ENCODE measurements at regions not wholly inside any gene's neighbourhood (a gene's known extent, or its start where the extent isn't known, plus 50 kb on each side); places are given as distances from the start of the nearest gene placed in this dataset.

GRCh38 chr19:30079200-30079599 lies 137.2 kb downstream of the URI1 start:
- Histone ChIP-seq H3K4me3 (ENCODE audit: insufficient read depth, low read depth, low read length) (no peak overlapping the region), H3K4me1 (ENCODE audit: control insufficient read depth, insufficient read depth, low read length) (no peaks in the 10 kb centered on the region)
- no CpG with 5 or more reads among the region's 4 CpGs for WGBS, 2 experiments (ENCODE audit: extremely low coverage in 2 of 2, insufficient read length in 1 of 2)

More at GRCh38 chr19:30079200-30079599, 137.2 kb downstream of the URI1 start:
- no TSS peak for BruUV-seq (replicated peaks)
- H3K18ac ChIP-seq (ENCODE audit: low read depth, low read length): no peak overlapping the region
- H3K56ac ChIP-seq (ENCODE audit: extremely low read depth, insufficient read depth, low read length): no peak overlapping the region
- no peak overlapping the region for H3K14ac ChIP-seq (replicated peaks; ENCODE audit: low read depth, low read length)
- H4K20me1 ChIP-seq (ENCODE audit: insufficient read depth, low read length): no peaks in the 10 kb centered on the region
- intact Hi-C loops (cut with micrococcal nuclease): no loop called here
- no peak overlapping the region for H4K8ac ChIP-seq (ENCODE audit: low read depth in 2 of 2, low read length in 2 of 2)
- ChIA-PET POLR2A (ENCODE audit: unreplicated experiment) (interaction anchor here (0.6 kb wide), 1 partner anchor 175 kb away, joined by 7 read pairs; no protein-coding TSS in a partner anchor), CTCF (interaction anchor here (0.6 kb wide), 1 partner anchor 21 kb away, joined by 9 read pairs; no protein-coding TSS in a partner anchor)
- DNase-seq (no peak), ATAC-seq (ENCODE audit: low read depth) (no peak)
- H3K36me3 ChIP-seq (ENCODE audit: control insufficient read depth, insufficient read depth, low read length): no peaks in the 10 kb centered on the region
- no peak overlapping the region for H2AFZ ChIP-seq (replicated peaks; ENCODE audit: low read length, poor library complexity)
- no peak overlapping the region for H3K4ac ChIP-seq (ENCODE audit: low read depth, low read length)
- no peak overlapping the region for H2AK9ac ChIP-seq (replicated peaks; ENCODE audit: low read depth, low read length, poor library complexity)
- H2BK15ac ChIP-seq (ENCODE audit: low read depth, low read length): no peak overlapping the region
- no peak overlapping the region for H3K4me2 ChIP-seq (ENCODE audit: low read depth, low read length)
- no peaks in the 10 kb centered on the region for H3K79me1 ChIP-seq (ENCODE audit: low read depth in 1 of 2, low read length in 2 of 2)
- no peak overlapping the region for H2AK5ac ChIP-seq (ENCODE audit: low read depth, low read length)
- H3K27me3 ChIP-seq (ENCODE audit: control insufficient read depth, insufficient read depth, low read length): no peaks in the 10 kb centered on the region
- dilution Hi-C loops (cut with HindIII; ENCODE audit: low sequenced_read_pairs, unreplicated experiment): no loop called here
- H2BK20ac ChIP-seq (ENCODE audit: low read depth, low read length): no peak overlapping the region
- H3K27ac ChIP-seq (ENCODE audit: insufficient read depth, low read length): no peak overlapping the region
- H2BK120ac ChIP-seq (ENCODE audit: low read depth, low read length): no peak overlapping the region
- no peak overlapping the region for H4K5ac ChIP-seq (ENCODE audit: low read depth, low read length)
- in situ Hi-C loops (cut with MboI; ENCODE audit: low sequenced_read_pairs): no loop called here
- TF ChIP-seq RFX5 (IDR thresholded peaks at IDR 0.05; ENCODE audit: low read depth, low read length): no peak
- TF ChIP-seq MAZ (IDR thresholded peaks at IDR 0.05; ENCODE audit: borderline replicate concordance, low read depth, low read length): no peak
- TF ChIP-seq USF2 (IDR thresholded peaks at IDR 0.05; ENCODE audit: low read depth, low read length): no peak
- no peak for TF ChIP-seq CEBPB (IDR thresholded peaks at IDR 0.05; ENCODE audit: low read depth, low read length)
- no peak for TF ChIP-seq SMC3 (IDR thresholded peaks at IDR 0.05; ENCODE audit: low read depth, low read length)
- TF ChIP-seq BHLHE40 (IDR thresholded peaks at IDR 0.05; ENCODE audit: low read depth, low read length): no peak
- no peak for TF ChIP-seq MAFK (IDR thresholded peaks at IDR 0.05; ENCODE audit: low read depth, low read length)
- TF ChIP-seq ELK1 (IDR thresholded peaks at IDR 0.05; ENCODE audit: borderline replicate concordance, low read depth, low read length): no peak
- no peak for TF ChIP-seq FOS (IDR thresholded peaks at IDR 0.05; ENCODE audit: low read depth, low read length)
- TF ChIP-seq RCOR1 (IDR thresholded peaks at IDR 0.05; ENCODE audit: insufficient replicate concordance, low read length): no peak
- no peak for TF ChIP-seq NFE2L2 (IDR thresholded peaks at IDR 0.05; ENCODE audit: low read depth, low read length)
- no peak for TF ChIP-seq MXI1 (IDR thresholded peaks at IDR 0.05; ENCODE audit: borderline replicate concordance, low read depth, low read length)
- no peak for TF ChIP-seq POLR2A (IDR thresholded peaks at IDR 0.05; ENCODE audit: low read depth, low read length)
- no peak for TF ChIP-seq CTCF (conservative IDR thresholded peaks at IDR 0.05; ENCODE audit: low read depth, low read length)
- H3K9me1 ChIP-seq (ENCODE audit: insufficient read depth, low read length): no peaks in the 10 kb centered on the region
- H2BK5ac ChIP-seq (ENCODE audit: low read depth, low read length, poor library complexity, severe bottlenecking): no peak overlapping the region
- no peak overlapping the region for H4K91ac ChIP-seq (ENCODE audit: insufficient read depth, low read depth, low read length)
- peaks cover 2% of the 10 kb centered on the region; the same call in 1 of the 2 replicates for H3K9me3 ChIP-seq (ENCODE audit: control insufficient read depth, insufficient read depth, low read length)
- no peak overlapping the region for H3K23ac ChIP-seq (ENCODE audit: low read depth, low read length)
- no peak overlapping the region for H3K9ac ChIP-seq (ENCODE audit: low read depth, low read length)

All from IMR-90 (cell line).